ENCODE measurements at regions not wholly inside any gene's neighbourhood (a gene's known extent, or its start where the extent isn't known, plus 50 kb on each side); places are given as distances from the start of the nearest gene placed in this dataset.

DNA sequence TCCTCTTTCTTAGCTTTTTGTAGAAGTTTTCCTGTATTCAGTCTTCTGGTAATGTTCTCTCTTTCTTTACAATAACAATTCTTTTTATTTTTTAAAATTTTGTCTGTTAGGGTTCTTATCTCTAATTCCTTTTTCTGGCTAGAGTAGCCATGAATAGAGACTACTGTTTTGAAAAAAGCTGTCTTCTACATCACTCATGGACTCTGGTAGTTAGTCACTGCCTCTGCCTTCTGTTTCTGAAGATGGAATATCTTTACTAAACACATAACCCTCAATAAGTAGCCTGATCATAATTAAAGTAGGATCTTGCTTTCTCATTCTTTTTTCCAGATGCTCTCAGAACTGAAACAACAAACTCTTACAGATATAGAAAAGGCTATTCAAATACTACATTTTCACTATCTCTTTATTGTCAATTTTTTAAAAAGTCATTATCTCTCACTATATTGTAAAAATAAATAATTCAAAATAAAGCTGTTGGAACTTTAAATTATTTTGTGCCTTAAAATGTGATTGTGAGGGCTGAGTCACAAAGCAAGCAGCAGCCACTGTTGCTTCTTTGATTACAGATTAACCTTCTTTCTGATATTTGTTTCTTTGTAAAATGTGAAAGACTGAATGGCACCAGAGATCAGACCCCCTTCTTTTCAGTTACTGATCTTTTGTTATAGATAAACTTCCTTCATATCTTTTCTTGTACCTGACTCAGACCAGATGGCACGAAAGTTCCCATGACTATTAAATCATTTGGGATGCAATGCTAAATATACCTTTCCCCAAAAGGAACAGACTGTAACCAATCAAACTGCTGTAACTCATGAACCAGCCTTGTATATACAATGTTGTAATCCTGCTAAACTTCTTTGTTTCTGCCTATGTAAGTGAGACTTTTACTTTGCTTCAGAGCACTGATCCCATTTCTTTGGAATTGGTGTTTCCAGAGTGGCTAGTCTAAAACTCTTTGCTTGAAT is 1159.5 kb downstream of the IGSF11 start:
- no peak for DNase-seq

DNA sequence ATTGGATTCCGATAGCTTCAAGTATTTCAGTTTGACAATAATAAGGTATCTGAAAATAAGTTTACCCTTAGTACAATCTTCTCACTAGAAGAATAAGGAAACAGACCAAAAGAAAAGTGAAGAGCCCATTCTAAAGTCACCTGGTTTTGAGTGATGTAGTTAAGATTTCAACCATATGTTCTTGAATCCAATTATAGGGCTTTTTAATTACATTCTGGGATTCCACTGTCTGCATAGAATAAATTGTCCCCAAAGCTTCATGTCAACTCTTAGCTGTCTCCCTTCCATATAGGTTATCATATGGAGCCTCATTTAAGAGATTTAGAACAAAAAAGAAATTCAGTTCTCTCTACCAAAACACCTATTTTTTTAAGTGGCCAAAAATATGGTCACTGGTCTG is 1158.8 kb downstream of the IGSF11 start:
- DNase-seq = no peak

DNA sequence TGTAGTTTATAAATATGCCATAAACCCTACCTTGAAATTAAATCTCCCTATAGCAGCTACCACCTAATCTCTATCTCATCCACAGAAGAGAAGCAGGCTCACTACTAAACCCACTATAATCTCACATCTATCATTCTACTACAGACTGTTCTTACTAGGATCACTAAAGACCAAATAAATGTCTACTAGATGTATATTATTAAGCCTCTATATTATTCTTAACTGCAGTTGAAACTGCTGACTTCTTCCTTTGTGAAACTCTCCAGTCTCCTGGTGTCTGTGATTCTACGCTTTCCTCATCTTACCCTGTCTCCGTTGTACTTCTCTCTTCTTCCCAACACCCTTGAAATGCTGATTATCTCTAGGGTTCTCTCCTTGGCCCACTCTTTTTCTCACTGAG is 1154.0 kb downstream of the IGSF11 start:
- DNase-seq = no peak

DNA sequence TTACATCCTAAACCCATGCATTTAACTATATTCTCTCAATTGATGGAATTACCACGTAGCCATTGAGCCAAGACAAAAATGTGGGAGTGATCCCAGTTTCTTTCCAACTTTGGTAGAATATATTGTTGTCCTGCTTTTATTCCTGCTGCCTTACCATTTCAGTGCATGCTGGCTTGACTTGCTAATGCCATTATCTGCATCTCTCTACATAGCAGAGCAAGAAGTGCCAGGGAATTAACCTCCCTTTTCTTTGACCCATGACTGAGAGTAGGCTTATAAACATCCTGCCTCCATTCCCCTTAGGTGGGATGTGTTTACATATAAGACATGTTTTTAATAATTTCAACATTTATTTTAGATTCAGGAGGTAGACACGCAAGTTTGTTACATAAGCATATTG is 1153.4 kb downstream of the IGSF11 start:
- no peak for DNase-seq

DNA sequence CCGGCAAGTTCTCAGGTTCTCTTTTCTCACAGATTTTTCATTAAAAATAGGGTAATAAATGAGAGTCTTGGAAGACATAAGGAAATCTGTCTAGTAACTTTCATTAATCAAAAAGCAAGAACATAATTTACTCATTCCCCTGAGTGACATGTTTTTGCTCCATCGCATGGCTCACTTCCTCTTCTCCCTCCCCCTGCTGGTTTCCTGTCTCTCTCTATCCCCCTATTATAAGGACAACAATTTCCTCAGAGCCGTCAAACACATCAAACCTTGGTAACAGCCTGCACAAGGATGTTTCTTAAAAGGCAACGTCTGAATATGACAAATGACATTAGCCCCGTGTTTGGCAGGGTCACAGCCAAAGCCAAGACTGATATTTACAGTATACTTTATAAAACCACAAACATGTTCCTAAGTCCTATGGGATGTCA is 1149.6 kb downstream of the IGSF11 start:
- DNase-seq = no peak

DNA sequence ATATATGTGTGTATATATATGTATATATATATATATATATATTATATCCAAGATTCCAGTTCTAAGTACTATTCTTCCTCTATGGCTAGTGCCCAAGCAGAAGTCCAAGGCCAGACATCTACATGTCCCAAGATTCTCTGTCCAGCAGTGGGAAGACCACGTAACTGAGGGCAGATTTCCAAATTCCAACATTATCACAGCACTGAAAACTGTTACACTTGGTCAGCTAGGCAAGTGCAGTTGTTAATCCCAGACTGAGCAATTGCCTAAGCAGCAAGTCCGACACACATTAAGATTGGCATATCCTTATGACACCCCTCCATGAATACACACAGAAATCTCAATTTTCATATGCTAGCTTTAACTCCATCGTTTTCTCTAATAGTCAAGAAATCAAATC is 1148.5 kb downstream of the IGSF11 start:
- DNase-seq = no peak

DNA sequence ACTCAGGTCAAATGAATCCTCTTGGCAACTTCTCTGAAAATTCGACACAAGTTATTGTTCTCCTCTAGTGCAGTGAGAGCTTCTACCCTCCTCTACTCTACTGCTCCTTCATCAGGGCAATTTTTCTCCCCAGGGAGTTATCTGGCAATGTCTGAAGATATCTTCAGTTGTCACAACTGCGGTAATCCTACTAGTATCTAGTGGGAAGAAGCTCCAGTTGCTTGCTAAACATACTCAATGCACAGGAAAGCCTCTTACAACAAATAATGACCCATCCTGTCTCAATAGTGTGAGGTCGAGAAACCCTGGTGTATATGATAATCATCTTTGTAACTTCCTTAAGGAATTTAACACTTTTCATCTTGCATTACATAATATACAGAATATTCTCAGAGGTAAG is 1147.6 kb downstream of the IGSF11 start:
- no peak for DNase-seq

DNA sequence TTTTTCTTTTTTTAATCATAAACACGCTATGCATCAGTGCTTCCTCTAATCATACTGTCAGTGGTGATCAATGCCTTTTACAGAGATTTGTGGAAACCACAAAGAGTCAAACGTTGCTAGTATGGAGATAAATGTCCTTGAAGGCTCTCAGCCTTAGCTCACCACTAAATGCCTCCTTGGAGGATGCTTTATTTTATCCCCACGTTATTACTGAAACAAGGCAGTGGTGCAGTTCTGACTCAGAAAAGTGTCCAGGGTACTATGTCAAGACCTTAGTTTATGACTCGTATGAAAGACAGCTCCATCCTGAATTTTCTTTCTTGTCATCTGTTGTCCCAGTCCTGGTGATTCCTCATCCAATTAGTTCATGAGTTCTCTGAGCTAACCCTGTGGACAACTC is 1146.7 kb downstream of the IGSF11 start:
- no peak for DNase-seq

DNA sequence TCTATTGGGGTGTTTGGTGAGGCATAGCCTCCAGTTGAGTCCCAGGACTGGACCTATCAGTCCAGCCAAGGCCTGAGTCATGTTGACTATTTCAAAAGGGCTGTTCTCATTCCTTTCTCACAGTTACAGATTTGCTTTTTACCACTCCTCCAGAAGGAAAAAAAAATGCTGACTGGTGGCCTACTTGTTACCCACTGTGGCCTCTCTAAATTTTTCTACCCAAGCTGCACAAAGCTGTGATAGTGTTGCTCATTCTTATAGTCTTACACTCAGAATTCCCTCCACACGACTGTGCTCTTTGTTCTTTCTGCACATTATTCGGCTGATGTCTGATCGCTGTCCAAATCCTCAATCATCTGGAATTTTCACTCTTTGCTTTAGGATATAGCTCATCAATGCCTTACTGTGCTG is 1142.2 kb downstream of the IGSF11 start:
- no peak for DNase-seq

DNA sequence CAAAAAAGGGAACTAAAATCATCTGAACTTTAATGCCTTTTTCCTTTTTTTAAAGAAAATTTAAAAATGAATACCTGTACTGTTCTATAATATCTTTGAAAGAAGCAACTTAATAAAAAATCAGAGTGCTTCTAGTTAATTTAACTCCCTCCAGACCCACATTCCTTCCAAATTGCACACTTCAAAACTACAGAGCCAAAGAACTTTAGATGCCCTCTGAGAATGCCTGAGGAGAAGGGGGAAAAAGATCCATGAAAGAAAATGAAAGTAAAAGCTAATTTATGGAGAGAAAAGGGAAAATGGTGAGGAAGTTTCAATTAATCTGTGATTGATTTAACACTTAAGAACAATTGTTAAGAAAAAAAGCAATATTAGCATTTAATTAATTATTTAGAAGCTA is 1141.6 kb downstream of the IGSF11 start:
- no peak for DNase-seq

DNA sequence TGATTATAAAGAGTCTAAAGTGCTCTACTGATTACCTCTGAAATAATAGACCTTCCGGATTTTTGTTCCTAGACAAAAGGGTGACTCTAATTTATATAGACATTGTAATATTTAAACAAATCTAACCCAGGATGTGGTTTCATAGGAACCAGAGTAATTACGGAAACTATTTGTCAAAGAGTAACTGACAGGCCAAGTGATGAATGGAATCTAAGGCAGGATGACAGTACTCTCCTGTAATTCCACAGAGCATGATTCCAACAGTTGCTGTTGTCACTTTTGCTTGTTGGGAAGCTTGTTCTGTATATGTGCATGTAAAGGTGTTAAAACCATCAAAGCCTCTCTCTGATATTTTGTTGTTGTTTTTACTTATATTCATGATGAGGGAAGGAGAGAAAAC is 1141.0 kb downstream of the IGSF11 start:
- DNase-seq = no peak

DNA sequence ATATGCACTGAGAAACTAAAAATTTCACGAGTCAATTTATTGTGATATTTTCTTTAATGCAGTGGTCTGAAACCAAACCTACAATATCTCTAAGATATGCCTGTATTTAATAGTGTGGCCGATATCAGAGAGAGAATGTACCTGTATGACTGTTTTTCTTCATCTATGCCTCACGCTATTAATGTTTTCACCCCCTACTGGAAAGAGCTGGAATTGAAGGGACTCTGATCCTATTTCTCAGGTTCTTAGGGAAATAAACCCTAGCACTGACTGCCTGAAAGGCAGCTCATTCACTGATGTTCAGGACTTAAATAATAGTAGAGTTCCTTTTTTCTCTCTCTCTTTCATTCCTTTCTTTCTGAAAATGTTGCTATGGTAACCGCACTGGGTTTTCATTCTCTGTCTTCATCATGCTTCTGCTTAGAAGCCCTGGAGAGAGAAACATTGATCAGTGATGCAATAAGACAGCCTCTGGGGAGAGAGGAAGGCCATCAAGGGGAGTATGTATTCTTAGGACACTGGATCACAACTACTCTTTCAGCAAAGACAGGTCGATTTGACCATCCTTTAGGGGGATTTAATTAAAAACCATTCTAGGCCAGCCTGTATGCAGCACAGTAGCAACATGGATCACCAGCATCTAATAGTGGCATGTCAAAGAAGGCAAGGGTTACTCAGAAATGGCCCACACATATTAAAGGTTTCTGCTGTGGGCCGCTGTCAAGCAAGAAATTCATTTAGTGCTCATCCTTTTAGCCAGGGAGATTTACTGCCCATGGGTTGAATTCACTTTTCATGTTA is 1135.7 kb downstream of the IGSF11 start:
- DNase-seq = no peak

DNA sequence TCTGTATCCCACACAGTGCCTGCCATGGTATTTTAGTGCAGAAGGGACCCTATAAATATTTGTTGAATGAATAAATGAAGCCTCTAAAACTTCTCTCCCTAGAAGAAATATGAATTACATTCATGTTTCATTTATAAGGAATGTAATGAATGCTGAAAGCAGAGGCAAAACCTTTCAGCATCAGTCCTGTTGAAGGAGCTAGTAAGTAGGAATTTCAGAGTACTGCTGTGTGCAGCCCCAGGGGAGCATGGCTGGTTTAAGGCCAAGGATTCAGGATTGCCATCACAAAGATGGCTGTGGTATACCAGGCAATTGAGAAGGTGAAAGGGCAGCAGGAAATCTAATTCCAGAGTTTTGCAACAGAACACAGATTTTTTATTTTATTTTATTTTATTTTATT is 1131.4 kb downstream of the IGSF11 start:
- DNase-seq = no peak

DNA sequence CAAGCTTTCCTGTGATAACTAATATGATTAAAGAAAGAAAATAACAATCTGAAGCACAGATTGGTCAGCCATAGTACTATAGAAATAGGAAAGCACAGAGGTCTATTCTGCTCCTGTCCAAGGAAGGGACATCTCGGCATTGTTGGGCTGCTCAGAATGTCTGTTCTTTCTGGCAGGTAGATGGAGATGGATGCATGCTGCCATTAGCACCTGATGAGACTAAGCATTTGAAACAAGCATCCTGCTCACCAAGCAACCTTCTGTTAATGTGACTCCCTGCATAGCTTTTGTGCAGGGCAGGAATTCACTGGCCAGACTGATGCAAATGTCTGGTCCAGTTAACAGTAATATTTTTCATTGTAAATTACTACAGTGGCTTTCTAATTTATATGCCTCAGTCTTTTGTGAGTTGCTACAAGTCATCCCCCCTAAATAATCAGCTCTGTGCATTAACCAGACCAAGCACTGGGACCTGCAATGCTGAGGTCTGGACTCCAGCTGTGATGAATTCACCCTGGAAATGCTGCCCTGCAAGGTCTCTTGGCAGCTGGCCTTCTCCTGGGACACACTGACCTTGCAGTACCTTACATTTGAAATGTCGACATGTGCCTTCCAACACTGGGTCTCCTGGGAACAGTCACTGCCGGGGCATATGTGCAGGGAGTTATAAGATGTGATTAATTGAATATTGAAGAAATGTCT is 1123.7 kb downstream of the IGSF11 start:
- no peak for DNase-seq

DNA sequence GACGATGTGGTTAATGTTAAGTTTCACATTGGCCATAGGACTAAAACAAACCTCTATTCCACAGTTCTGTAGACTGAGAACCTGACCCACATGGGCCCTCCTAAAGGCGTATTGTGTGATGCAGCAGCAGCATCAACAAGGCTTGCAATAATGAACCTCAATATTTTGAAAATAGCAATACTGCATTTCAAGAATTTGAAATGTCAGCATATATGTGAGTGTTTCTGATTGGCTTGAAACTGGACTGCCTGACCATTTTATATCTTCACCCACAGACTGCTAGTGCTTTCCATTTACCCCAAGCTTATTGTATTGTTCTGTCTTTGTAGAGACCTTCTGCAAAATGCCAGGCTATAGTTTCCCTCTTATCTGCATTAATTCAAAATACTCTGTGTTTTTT is 1122.3 kb downstream of the IGSF11 start:
- no peak for DNase-seq

DNA sequence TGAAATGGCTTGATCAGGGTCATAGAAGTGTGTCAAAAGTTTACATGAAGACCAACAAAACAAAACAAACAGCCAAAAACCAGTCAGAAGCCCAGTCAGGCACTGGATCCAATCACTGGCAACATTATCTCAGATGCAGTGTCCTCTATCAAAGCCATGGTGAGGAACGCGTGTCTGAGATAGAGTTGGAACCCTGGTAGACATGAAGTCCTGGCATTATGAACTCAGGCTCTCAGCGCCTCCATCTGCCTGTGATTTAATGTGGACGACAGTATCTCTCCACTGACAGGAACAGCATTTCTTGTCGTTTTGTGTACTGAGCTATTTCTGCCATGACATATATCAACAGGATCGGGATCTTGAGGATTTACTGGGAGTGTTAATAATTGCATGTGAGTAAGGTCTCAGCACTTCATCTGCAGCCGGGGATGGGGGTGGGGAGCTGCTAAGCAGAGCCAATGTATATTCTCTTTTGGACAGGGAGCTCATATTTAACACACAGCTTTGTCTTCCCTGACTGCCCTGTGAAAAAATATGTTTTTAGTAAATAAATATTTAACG is 1120.0 kb downstream of the IGSF11 start:
- no peak for DNase-seq

DNA sequence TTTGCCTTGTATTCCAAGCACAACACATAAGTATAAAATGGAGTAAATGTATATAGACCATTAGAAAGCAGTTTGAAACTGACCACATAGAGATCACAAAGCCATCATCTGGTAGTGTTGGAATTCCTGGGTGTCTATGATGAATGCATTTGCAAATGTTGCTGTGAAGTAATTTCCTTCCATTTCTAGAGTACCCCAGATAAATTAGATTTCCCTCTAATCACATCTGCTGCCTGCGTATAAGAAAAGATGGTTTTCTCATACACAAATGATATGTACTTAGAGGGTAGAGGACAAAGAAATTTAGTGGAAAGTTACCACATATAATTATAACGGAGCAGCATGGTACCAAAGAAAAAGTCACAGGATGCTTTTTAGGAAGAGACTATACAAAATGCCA is 1117.8 kb downstream of the IGSF11 start:
- no peak for DNase-seq

DNA sequence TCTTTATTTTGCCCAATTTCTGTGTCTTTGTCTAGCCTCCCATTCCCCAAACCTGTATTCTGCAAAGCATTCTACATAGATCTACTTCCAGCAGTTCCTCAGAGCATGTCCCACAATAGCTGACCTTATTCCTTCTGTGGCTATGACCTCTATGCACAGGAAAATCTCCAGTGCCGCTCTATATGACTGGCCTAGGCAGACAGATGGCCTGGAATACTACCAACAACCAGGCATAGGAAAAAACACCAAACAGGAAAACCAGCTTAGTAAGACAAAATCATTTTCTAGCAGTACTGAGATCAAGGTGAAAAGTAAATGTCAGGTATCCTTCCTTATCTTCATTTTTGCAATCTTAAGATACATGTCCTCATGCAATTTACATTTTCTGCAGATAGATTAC is 1115.0 kb downstream of the IGSF11 start:
- no peak for DNase-seq

DNA sequence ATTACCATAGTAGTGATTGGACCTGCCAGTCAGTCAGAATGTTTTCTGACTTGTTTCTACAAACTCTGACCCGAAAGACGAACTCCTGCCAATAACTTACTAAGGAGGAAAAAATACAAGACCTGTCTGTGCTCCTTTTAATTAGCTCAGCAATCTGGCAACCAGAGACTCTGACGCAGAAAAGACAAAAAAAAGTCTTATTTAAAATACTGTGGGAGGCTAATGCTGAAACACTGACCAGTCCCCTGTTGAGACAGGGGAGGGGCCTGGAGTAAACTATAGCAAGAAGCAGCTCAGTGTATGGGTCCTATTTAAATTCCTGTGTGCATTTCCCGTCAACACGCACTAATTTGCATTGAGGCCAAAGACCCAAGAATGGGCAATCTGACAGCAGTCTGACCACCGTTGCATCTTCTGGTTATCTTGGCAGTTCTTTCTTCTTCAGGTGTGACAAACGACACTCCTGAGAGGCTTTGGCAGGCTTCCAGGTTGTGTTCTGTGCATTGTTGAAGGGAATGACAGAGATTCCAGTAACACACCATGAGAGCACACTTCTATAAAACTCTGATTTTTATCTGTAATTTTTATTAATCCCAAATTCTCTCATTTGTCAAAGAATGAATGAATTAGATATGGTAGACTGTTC is 1114.3 kb downstream of the IGSF11 start:
- DNase-seq = no peak

DNA sequence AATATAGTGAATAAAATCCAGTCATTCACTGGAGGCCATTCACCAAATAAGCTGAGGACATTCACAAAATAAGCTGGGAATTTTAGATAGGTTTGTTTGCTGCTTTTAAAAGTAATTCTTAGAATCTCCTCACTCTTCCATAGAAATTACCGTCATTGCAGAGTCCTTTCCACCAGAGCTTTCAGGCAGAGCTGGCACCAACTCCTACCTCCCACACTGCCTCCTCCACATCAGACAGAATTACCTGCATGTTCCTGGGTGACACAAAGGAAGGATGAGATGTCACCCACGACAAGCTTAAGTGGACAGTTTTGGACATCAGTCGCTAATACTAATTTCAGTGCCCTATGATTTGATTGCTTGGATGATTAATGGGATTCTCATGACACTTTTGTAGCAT is 1113.2 kb downstream of the IGSF11 start:
- DNase-seq = no peak

DNA sequence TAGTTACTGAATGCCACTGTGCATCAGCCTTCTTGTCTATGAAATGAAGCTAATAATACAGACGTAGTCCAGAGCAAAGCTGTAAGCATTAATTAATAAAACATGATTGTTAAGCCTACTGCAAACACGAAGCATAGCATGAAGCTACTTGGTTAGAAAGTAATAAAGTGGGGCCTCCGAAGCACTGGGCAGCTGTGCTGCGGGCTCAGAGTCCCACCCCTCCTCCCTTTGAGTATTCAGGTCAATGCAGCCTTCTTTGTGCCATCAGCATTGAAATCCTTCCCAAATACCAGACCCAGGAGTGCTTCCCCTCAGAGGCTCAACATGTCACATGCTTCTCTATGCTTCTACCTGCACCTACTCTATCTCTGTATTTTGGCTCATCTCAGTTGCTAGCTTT is 1112.6 kb downstream of the IGSF11 start:
- DNase-seq = no peak

DNA sequence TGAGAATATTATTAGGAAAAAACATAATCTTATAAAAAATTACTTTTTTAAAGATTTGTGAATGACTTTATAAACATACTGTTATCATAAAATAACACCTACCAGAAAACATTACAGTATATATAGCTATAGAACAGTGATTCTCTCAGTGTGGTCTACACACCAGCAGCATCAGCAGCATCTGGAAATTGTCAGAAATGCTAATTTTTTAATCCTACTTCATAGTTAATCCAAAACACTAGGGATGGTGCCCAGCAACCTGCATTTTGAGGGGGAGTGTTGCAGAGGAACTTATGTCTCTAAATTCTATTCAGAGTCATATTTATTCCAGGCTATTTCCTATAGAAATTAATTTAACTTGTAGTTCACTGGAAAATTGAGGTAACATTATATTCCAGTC is 1107.8 kb downstream of the IGSF11 start:
- no peak for DNase-seq

DNA sequence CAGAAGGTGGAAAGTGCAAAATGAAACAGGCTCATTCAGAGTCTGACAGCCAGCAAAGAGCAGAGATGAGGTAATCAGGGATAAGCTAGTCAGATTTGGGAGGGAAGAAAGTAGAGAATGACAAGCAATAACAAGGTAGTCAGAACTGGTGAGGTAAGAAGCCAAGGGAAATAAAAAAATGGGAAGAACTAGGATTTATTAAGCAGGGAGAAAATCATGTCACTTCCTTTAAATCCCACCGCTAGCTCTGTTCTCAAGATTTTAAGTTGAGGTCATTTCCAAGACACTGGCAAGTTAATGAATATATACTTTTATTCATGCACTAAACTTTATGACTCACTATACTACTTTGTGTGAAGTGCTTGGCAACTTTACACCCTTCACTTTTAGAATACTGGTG is 1106.8 kb downstream of the IGSF11 start:
- no peak for DNase-seq

Measured in KG1 (cell line).